GM23248 (cell line): ENCODE measurements at regions not wholly inside any gene's neighbourhood (a gene's known extent, or its start where the extent isn't known, plus 50 kb on each side); places are given as distances from the start of the nearest gene placed in this dataset.

ENCODE experiments used
- DNase-seq: peaks from one replicate; pipeline ENCODE4 v3.0.0-alpha.2; 2015
- H2AFZ ChIP-seq: fragments of 200-600 bp; sonication (generic); 2 replicates; pipeline ENCODE4 v1.6.1; 2016; ENCODE audit warnings: antibody characterized with exemption
- H3F3A ChIP-seq: fragments of 200-600 bp; sonication (generic); 2 replicates; pipeline ENCODE4 v1.6.1; 2016; ENCODE audit warnings: mild to moderate bottlenecking, antibody characterized with exemption, mixed run types; ENCODE audit not compliant: insufficient read depth
- H3K27ac ChIP-seq: fragments of 200-600 bp; sonication (generic); 2 replicates; pipeline ENCODE4 v1.5.1; 2016; ENCODE audit warnings: mild to moderate bottlenecking
- H3K27me3 ChIP-seq: fragments of 200-600 bp; sonication (generic); replicated peaks from 2 replicates; pipeline ENCODE4 v1.6.1; 2016; ENCODE audit warnings: mild to moderate bottlenecking; ENCODE audit not compliant: insufficient read depth
- H3K36me3 ChIP-seq: fragments of 200-600 bp; sonication (generic); 2 replicates; pipeline ENCODE4 v1.6.1; 2016; ENCODE audit warnings: low read depth, mild to moderate bottlenecking
- H3K4me1 ChIP-seq: fragments of 200-600 bp; sonication (generic); 2 replicates; pipeline ENCODE4 v1.6.1; 2016; ENCODE audit warnings: mild to moderate bottlenecking; ENCODE audit not compliant: insufficient read depth
- H3K4me2 ChIP-seq: fragments of 200-600 bp; sonication (generic); one replicate; pipeline ENCODE4 v1.6.1; 2016; ENCODE audit warnings: mild to moderate bottlenecking; ENCODE audit not compliant: unreplicated experiment
- H3K4me3 ChIP-seq: fragments of 200-600 bp; sonication (generic); 2 replicates; pipeline ENCODE4 v1.5.1; 2016; ENCODE audit warnings: mild to moderate bottlenecking
- H3K79me2 ChIP-seq: fragments of 200-600 bp; sonication (generic); 2 replicates; pipeline ENCODE4 v1.6.1; 2016; ENCODE audit warnings: mild to moderate bottlenecking; ENCODE audit not compliant: insufficient read depth
- H3K9ac ChIP-seq: fragments of 200-600 bp; sonication (generic); 2 replicates; pipeline ENCODE4 v1.6.1; 2016; ENCODE audit warnings: mild to moderate bottlenecking
- H3K9me2 ChIP-seq: fragments of 200-600 bp; sonication (generic); 2 replicates; pipeline ENCODE4 v1.6.1; 2016; ENCODE audit warnings: mixed run types, mild to moderate bottlenecking, moderate library complexity; ENCODE audit not compliant: insufficient read depth
- H3K9me3 ChIP-seq: fragments of 200-600 bp; sonication (generic); one replicate; pipeline ENCODE4 v1.6.1; 2017; ENCODE audit warnings: low read depth
- H4K20me1 ChIP-seq: fragments of 200-600 bp; sonication (generic); 2 replicates; pipeline ENCODE4 v1.6.0; 2016; ENCODE audit not compliant: insufficient read depth
- EZH2 ChIP-seq: fragments of 200-600 bp; sonication (generic); IDR thresholded peaks from 2 replicates; pipeline ENCODE4 v1.6.1; 2018; ENCODE audit warnings: antibody characterized with exemption, mild to moderate bottlenecking; ENCODE audit not compliant: insufficient read depth, poor library complexity, severe bottlenecking
- EZH2phosphoT487 ChIP-seq: fragments of 200-600 bp; sonication (generic); IDR thresholded peaks from 2 replicates; pipeline ENCODE4 v1.6.1; 2018; ENCODE audit warnings: antibody characterized with exemption, moderate library complexity, mild to moderate bottlenecking, low read depth; ENCODE audit not compliant: insufficient read depth
- WGBS, 2 experiments: methylation state at CpG; one replicate each; pipeline ENCODE4 v1.1.6; 2015 to 2017; ENCODE audit warnings: low lambda C conversion rate in 2 of 2, low coverage in 1 of 2; ENCODE audit errors: missing lambda C conversion rate in 2 of 2; 5-methylcytosine and 5-hydroxymethylcytosine counted together
- in situ Hi-C: fragments of 300-500 bp; cut with MboI; formaldehyde crosslinking; loops from 2 replicates; pipeline ENCODE4 v1.15.0; 2020

DNA sequence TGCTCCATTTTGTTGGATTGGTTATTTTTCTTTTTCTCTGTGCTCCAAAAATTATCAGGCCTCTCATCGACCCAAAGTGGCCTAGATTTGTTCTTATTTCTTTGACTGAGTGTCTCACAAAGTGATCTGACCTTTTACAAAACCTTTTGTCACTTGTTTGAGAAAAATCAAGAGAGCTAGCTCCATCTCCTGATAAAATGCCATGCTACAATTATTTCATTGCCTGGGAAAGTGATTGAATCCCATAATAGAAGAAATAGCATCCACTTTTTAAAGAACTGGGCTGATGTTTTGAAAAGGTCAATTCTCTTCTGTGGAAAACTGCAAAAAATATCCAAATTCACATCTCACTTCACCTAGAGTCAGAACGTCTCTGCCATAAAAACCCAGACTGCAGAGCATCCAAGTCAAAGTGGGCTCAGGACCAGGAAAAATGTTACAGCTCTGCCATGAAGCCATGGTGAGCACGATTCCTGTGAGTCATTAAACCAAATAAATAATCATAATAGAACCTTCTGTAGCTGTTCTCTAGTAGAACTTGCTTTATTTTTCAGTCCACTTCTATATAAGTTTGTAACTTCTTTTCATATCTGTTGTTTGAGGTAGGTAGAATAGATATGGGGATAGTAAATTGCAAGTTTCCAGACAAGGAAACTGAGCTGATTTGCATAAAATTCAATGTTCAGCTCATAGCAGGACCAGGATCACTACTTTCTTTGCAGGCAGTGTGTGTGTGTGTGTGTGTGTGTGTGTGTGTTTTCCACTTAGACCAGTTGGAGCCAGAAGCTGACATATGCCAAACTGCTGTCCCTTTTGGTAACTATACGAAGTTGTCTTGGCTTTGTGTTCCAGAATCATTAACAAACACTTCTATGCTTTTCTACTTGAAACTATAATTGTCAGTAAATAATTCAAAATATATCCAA, 632.5 kb upstream of the ANKRD30A start:
- Histone ChIP-seq H2AFZ (no peak overlapping the region), H3K9me3 (no peaks in the 10 kb centered on the region), H3K27ac (peak overlapping the region; percentile 78), H3F3A (peaks cover 62% of the 10 kb centered on the region), H3K4me2 (peak overlapping the region; percentile 70), H3K27me3 (no peaks in the 10 kb centered on the region), H3K9ac (peak overlapping the region; percentile 31), H3K79me2 (no peaks in the 10 kb centered on the region), H3K36me3 (no peaks in the 10 kb centered on the region), H3K4me3 (no peak overlapping the region), H3K4me1 (peaks cover 66% of the 10 kb centered on the region), H4K20me1 (no peaks in the 10 kb centered on the region), H3K9me2 (no peaks in the 10 kb centered on the region)
- 31 to 32% methylated on average over 4 of the region's 4 CpGs for WGBS, 2 experiments
- no peak for TF ChIP-seq EZH2
- TF ChIP-seq EZH2phosphoT487, result no peak
- peak; percentile 89 for DNase-seq
- in situ Hi-C loops, result loop anchor here (10.0 kb wide), 1 partner anchor 848 kb away; the partner anchor contains the start of gene FZD8

- Histone ChIP-seq H3K4me1 (peaks cover 66% of the 10 kb centered on the region), H3K4me2 (no peak overlapping the region), H4K20me1 (no peaks in the 10 kb centered on the region), H3K27me3 (no peaks in the 10 kb centered on the region), H2AFZ (no peak overlapping the region), H3F3A (peaks cover 62% of the 10 kb centered on the region), H3K9me3 (no peaks in the 10 kb centered on the region), H3K9me2 (no peaks in the 10 kb centered on the region), H3K79me2 (no peaks in the 10 kb centered on the region), H3K9ac (no peak overlapping the region), H3K36me3 (no peaks in the 10 kb centered on the region), H3K27ac (no peak overlapping the region), H3K4me3 (no peak overlapping the region)
- in situ Hi-C loops, result loop anchor here (10.0 kb wide), 1 partner anchor 847 kb away; the partner anchor contains the start of gene FZD8
- 97 to 100% methylated on average over 1 of the region's 1 CpG for WGBS, 2 experiments
- DNase-seq, result no peak
- TF ChIP-seq EZH2phosphoT487, result no peak
- no peak for TF ChIP-seq EZH2
Measured at GRCh38 chr10:36491926-36492325, 633.5 kb upstream of the ANKRD30A start.

DNA sequence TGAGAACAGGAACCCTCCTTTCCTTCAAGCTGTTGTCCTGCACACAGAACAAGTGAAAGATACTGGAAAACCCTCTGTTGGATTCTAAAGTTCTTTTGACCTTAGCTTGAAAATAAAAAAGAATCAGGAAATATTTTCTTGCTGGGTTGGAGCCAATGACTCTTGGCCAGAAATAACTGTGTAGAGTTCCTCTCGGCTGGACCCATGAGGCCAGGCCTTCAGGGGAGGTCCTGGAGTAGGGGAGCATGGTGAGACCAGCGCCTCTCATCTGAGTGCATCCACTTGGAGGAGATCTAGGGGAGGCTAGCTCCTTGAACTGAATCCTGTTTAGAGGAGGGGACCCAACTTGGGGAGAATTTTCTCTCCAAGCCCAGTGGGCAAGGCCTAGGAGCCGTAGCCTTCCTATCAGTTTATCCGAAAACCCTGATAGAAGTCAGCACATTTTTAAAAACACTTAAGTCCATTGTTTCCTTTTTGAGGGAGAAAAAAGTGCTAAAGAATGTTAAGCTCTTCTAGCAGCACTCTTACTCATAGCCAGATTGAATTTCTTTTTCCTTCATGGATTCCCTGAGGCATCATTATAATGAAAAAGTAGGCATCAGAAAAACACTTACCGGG, 635.7 kb upstream of the ANKRD30A start:
- Histone ChIP-seq H3K4me2 (peak overlapping the region; percentile 31), H3K9ac (peak overlapping the region; percentile 43), H3K27me3 (no peaks in the 10 kb centered on the region), H3K27ac (peak overlapping the region; percentile 88), H3K9me3 (no peaks in the 10 kb centered on the region), H3K4me3 (no peak overlapping the region), H3K9me2 (no peaks in the 10 kb centered on the region), H4K20me1 (no peaks in the 10 kb centered on the region), H3F3A (peaks cover 56% of the 10 kb centered on the region), H3K79me2 (no peaks in the 10 kb centered on the region), H3K4me1 (peaks cover 57% of the 10 kb centered on the region), H3K36me3 (no peaks in the 10 kb centered on the region), H2AFZ (peak overlapping the region; percentile 55)
- in situ Hi-C loops, result loop anchor here (10.0 kb wide), 1 partner anchor 845 kb away; the partner anchor contains the start of gene FZD8
- TF ChIP-seq EZH2 (no peak), EZH2phosphoT487 (no peak)
- WGBS, 2 experiments, result 71 to 77% methylated on average over 5 of the region's 5 CpGs
- peak; percentile 78 for DNase-seq

DNA sequence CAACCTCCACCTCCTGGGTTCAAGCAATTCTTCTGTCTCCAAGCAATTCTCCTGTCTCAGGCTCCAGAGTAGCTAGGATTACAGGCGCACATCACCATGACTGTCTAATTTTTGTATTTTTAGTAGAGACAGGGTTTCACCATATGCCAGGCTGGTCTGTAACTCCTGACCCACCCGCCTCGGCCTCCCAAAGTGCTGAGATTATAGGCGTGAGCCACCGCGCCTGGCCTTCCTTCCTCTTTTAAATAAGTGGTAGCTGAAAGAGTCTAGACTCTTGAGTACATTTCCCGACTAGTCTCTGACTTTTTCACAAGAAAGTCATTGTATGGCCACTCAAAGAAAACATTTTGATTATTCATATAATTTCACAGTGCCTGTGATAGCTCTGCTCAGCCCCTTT, 636.2 kb upstream of the ANKRD30A start:
- Histone ChIP-seq H3K79me2 (no peaks in the 10 kb centered on the region), H3K4me1 (peaks cover 52% of the 10 kb centered on the region), H3K4me3 (no peak overlapping the region), H3K9me2 (no peaks in the 10 kb centered on the region), H3K27ac (peak overlapping the region; percentile 88), H3K9ac (no peak overlapping the region), H3K4me2 (peak overlapping the region; percentile 25), H4K20me1 (no peaks in the 10 kb centered on the region), H3K9me3 (no peaks in the 10 kb centered on the region), H3F3A (peaks cover 51% of the 10 kb centered on the region), H2AFZ (peak overlapping the region; percentile 55), H3K36me3 (no peaks in the 10 kb centered on the region), H3K27me3 (no peaks in the 10 kb centered on the region)
- TF ChIP-seq EZH2phosphoT487 (no peak), EZH2 (no peak)
- 98% methylated on average over 7 of the region's 7 CpGs for WGBS, 2 experiments
- in situ Hi-C loops, result no loop called here
- DNase-seq, result no peak
